ENCODE measurements at regions not wholly inside any gene's neighbourhood (a gene's known extent, or its start where the extent isn't known, plus 50 kb on each side); places are given as distances from the start of the nearest gene placed in this dataset.

GRCh38 chr10:28965937-28966336 lies 288.6 kb downstream of the BAMBI start:
- H3K9me3 ChIP-seq (ENCODE audit: low read length), result no peaks in the 10 kb centered on the region
- no peak overlapping the region for H2AFZ ChIP-seq (ENCODE audit: low read length)
- no peaks in the 10 kb centered on the region for H3K4me1 ChIP-seq (ENCODE audit: insufficient read depth, low read length, severe bottlenecking)
- H3K4me2 ChIP-seq (ENCODE audit: low read length), result no peak overlapping the region
- H3F3A ChIP-seq (ENCODE audit: insufficient read depth, low read length), result no peaks in the 10 kb centered on the region
- H4K20me1 ChIP-seq (ENCODE audit: insufficient read depth, low read length), result no peaks in the 10 kb centered on the region
- H3K4me3 ChIP-seq (ENCODE audit: low read depth, low read length, poor library complexity, severe bottlenecking), result no peak overlapping the region
- H3K9me2 ChIP-seq (ENCODE audit: low read depth, low read length), result no peaks in the 10 kb centered on the region
- no peak for TF ChIP-seq EZH2 (IDR thresholded peaks at IDR 0.05; ENCODE audit: borderline replicate concordance, low read length)
- no peak for TF ChIP-seq CTCF (IDR thresholded peaks at IDR 0.05; ENCODE audit: low read length)
- H3K36me3 ChIP-seq (ENCODE audit: insufficient read depth, low read length), result no peaks in the 10 kb centered on the region
- H3K27me3 ChIP-seq (ENCODE audit: insufficient read depth, low read length), result no peaks in the 10 kb centered on the region
- no peak overlapping the region for H3K27ac ChIP-seq (ENCODE audit: low read depth, low read length, poor library complexity, severe bottlenecking)
- no peaks in the 10 kb centered on the region for H3K79me2 ChIP-seq (ENCODE audit: insufficient read depth, low read length)
- H3K9ac ChIP-seq (ENCODE audit: low read length), result no peak overlapping the region

- Histone ChIP-seq H3K79me2 (ENCODE audit: insufficient read depth, low read length) (no peaks in the 10 kb centered on the region), H3K4me3 (ENCODE audit: low read depth, low read length, poor library complexity, severe bottlenecking) (no peak overlapping the region), H3K9ac (ENCODE audit: low read length) (no peak overlapping the region), H2AFZ (ENCODE audit: low read length) (no peak overlapping the region), H3K36me3 (ENCODE audit: insufficient read depth, low read length) (no peaks in the 10 kb centered on the region), H3K4me1 (ENCODE audit: insufficient read depth, low read length, severe bottlenecking) (no peaks in the 10 kb centered on the region), H4K20me1 (ENCODE audit: insufficient read depth, low read length) (no peaks in the 10 kb centered on the region), H3K9me2 (ENCODE audit: low read depth, low read length) (no peaks in the 10 kb centered on the region), H3K4me2 (ENCODE audit: low read length) (no peak overlapping the region), H3K27me3 (ENCODE audit: insufficient read depth, low read length) (no peaks in the 10 kb centered on the region), H3K9me3 (ENCODE audit: low read length) (no peaks in the 10 kb centered on the region), H3F3A (ENCODE audit: insufficient read depth, low read length) (no peaks in the 10 kb centered on the region), H3K27ac (ENCODE audit: low read depth, low read length, poor library complexity, severe bottlenecking) (no peak overlapping the region)
- TF ChIP-seq CTCF (IDR thresholded peaks at IDR 0.05; ENCODE audit: low read length) (no peak), EZH2 (IDR thresholded peaks at IDR 0.05; ENCODE audit: borderline replicate concordance, low read length) (no peak)
Observed at GRCh38 chr10:28967031-28967430, 289.7 kb downstream of the BAMBI start.

DNA sequence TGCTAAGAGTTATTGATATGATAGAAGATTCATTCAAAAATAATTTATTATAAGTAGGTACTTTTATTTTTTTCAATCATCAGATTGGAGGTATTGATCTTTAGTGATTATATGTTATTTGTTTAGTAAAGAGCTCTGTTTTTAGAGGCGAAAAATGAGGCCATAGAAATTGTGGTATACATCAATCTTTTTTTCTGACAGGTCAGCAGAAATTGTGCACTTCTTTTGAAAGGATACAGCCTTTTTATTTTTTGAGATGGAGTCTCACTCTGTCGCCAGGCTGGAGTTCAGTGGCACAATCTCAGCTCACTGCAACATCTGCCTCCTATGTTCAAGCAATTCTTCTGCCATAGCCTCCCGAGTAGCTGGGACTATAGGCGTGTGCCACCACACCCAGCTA lies 292.1 kb downstream of the BAMBI start:
- H3K9ac ChIP-seq (ENCODE audit: low read length), result no peak overlapping the region
- no peak overlapping the region for H3K4me3 ChIP-seq (ENCODE audit: low read depth, low read length, poor library complexity, severe bottlenecking)
- no peaks in the 10 kb centered on the region for H3K27me3 ChIP-seq (ENCODE audit: insufficient read depth, low read length)
- no peaks in the 10 kb centered on the region for H4K20me1 ChIP-seq (ENCODE audit: insufficient read depth, low read length)
- TF ChIP-seq EZH2 (IDR thresholded peaks at IDR 0.05; ENCODE audit: borderline replicate concordance, low read length), result no peak
- TF ChIP-seq CTCF (IDR thresholded peaks at IDR 0.05; ENCODE audit: low read length), result no peak
- H3K27ac ChIP-seq (ENCODE audit: low read depth, low read length, poor library complexity, severe bottlenecking), result no peak overlapping the region
- no peaks in the 10 kb centered on the region for H3K9me2 ChIP-seq (ENCODE audit: low read depth, low read length)
- no peak overlapping the region for H2AFZ ChIP-seq (ENCODE audit: low read length)
- H3K4me1 ChIP-seq (ENCODE audit: insufficient read depth, low read length, severe bottlenecking), result no peaks in the 10 kb centered on the region
- H3K79me2 ChIP-seq (ENCODE audit: insufficient read depth, low read length), result no peaks in the 10 kb centered on the region
- H3K4me2 ChIP-seq (ENCODE audit: low read length), result no peak overlapping the region
- H3K9me3 ChIP-seq (ENCODE audit: low read length), result no peaks in the 10 kb centered on the region
- no peaks in the 10 kb centered on the region for H3K36me3 ChIP-seq (ENCODE audit: insufficient read depth, low read length)
- no peaks in the 10 kb centered on the region for H3F3A ChIP-seq (ENCODE audit: insufficient read depth, low read length)

Data from OCI-LY1 (cell line).